HFFc6 (cell line): ENCODE measurements at regions not wholly inside any gene's neighbourhood (a gene's known extent, or its start where the extent isn't known, plus 50 kb on each side); places are given as distances from the start of the nearest gene placed in this dataset.

ENCODE experiments used
- DNase-seq: peaks from one replicate; pipeline ENCODE4 v3.0.0-alpha.2; 2018
- H3K27ac Mint-ChIP-seq: 2 replicates; pipeline ENCODE4 v1.8.0; 2020; ENCODE audit warnings: mild to moderate bottlenecking, mixed read lengths
- H3K27me3 Mint-ChIP-seq: 2 replicates; pipeline ENCODE4 v1.8.0; 2021; ENCODE audit warnings: mild to moderate bottlenecking, moderate library complexity, mixed read lengths; ENCODE audit not compliant: insufficient read depth
- H3K36me3 Mint-ChIP-seq: 2 replicates; pipeline ENCODE4 v1.8.0; 2021; ENCODE audit warnings: low read depth, mixed read lengths
- H3K4me1 Mint-ChIP-seq: 2 replicates; pipeline ENCODE4 v1.8.0; 2020; ENCODE audit warnings: low read depth, mixed read lengths
- H3K4me3 Mint-ChIP-seq: 2 replicates; pipeline ENCODE4 v1.8.0; 2020; ENCODE audit warnings: mild to moderate bottlenecking, moderate library complexity, mixed read lengths
- H3K9me3 Mint-ChIP-seq: 2 replicates; pipeline ENCODE4 v1.8.0; 2020; ENCODE audit warnings: mild to moderate bottlenecking, mixed read lengths
- TF ChIP-seq, protein P1 (sequence below): fragments of 200-600 bp; sonication (generic); IDR thresholded peaks from 2 replicates; pipeline ENCODE4 v1.5.0; 2021; ENCODE audit warnings: antibody characterized with exemption, mild to moderate bottlenecking

DNA sequence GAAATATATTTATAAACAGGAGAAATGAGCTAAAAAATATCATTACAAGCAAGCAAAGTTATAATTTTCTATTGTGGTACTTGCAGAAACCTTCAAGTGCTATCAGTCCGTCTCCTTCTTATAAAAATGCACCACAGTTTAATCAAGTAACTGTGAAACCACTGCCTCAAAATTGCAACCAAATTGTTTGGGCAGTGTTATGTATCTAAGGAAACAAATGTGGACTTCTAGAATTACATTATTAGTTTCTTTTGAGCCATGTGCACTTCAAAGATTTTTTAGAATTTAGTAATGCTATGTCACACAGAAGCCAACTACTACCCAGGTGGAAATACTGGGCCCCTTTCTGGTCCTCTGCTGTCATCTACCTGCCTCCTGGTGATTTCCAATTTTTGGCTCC lies 495.6 kb downstream of the NYAP2 start:
- TF ChIP-seq, protein P1, sequence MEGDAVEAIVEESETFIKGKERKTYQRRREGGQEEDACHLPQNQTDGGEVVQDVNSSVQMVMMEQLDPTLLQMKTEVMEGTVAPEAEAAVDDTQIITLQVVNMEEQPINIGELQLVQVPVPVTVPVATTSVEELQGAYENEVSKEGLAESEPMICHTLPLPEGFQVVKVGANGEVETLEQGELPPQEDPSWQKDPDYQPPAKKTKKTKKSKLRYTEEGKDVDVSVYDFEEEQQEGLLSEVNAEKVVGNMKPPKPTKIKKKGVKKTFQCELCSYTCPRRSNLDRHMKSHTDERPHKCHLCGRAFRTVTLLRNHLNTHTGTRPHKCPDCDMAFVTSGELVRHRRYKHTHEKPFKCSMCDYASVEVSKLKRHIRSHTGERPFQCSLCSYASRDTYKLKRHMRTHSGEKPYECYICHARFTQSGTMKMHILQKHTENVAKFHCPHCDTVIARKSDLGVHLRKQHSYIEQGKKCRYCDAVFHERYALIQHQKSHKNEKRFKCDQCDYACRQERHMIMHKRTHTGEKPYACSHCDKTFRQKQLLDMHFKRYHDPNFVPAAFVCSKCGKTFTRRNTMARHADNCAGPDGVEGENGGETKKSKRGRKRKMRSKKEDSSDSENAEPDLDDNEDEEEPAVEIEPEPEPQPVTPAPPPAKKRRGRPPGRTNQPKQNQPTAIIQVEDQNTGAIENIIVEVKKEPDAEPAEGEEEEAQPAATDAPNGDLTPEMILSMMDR, result no peak
- no peaks in the 10 kb centered on the region; the same call in 1 of the 2 replicates for H3K27me3 Mint-ChIP-seq
- H3K4me1 Mint-ChIP-seq, result peaks cover 37% of the 10 kb centered on the region
- peak overlapping the region; percentile 72 for H3K27ac Mint-ChIP-seq
- H3K36me3 Mint-ChIP-seq, result no peaks in the 10 kb centered on the region
- DNase-seq, result peak; percentile 36
- no peaks in the 10 kb centered on the region for H3K9me3 Mint-ChIP-seq
- peak overlapping the region; percentile 40 for H3K4me3 Mint-ChIP-seq

DNA sequence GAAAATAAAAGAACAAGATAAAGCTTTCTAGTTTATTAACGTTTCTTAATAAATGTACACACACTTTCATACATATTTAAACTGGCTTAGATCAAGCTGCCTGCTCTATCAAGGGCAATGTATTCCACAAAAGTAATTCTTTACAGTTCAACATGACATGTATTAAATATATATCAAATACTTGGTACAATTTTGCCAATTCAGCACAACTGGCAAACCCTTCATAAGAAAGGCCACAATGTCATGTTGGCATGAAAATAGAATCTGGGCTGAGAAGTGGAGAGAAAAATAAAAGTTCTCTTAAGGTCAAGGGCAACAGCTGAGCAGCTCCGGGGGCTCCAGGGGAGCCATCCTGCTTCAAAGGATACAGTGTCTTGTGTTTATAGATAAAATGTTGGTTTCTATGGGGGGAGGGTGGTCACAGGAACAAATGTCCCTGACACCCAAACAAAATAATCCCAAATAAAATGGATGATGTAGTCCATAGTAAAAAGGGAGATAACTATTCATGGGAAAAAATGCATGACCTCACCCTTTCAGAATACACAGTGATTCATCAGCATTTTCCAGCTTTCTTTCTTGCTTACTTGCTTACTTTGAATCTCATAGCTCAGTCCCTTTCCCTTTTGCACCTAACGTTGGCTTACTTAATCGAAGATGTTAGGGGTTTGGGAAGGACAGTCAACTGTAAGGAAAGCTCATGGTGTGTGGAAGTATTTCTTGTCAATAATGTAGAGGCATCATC lies 494.9 kb downstream of the NYAP2 start:
- TF ChIP-seq, protein P1, result no peak
- peak; percentile 68 for DNase-seq
- Mint-ChIP-seq H3K9me3 (no peaks in the 10 kb centered on the region), H3K4me1 (peaks cover 42% of the 10 kb centered on the region), H3K27me3 (no peaks in the 10 kb centered on the region; the same call in 1 of the 2 replicates), H3K36me3 (no peaks in the 10 kb centered on the region), H3K27ac (peak overlapping the region; percentile 72), H3K4me3 (peak overlapping the region; percentile 40)

DNA sequence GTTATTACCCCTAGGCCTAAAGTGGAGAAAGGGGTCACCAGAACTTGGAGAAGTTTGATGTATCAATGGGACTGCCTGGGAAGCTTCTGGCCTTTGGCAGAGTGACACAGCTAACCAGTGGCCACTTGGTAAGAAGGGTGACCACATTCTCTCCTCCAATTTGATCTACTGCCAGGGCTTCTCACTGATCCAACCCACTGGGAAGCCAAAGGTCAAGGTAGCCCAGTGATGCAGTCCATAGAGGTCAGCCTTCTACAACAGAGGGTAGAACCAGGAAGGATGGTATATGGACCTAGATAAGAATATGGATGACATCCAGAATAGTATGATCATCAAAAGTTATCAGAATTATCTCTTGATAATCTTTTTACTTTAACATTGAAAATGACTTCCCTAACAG lies 493.6 kb downstream of the NYAP2 start:
- Mint-ChIP-seq H3K9me3 (no peaks in the 10 kb centered on the region), H3K4me1 (peaks cover 49% of the 10 kb centered on the region), H3K27me3 (no peaks in the 10 kb centered on the region; the same call in 1 of the 2 replicates), H3K36me3 (no peaks in the 10 kb centered on the region), H3K4me3 (no peak overlapping the region), H3K27ac (no peak overlapping the region)
- no peak for DNase-seq
- TF ChIP-seq, protein P1, result no peak

DNA sequence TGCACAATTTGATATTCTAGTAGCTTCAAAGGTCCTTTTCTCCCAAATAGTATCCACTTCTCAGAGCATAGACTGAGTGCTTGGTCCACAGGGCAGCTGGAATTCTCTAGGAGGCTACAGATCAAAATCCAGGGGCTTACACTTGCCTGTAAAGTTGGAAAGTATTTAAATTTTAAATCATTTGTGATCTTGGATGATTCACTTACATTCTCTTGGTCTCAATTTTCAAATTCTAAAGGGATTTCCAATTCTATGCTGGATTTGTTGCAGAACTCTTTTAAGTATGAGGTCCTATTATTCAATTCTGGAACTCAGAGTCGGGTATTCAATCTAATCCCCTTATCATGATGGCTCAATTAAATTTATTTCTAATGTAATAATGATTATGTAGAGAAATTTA lies 492.3 kb downstream of the NYAP2 start:
- H3K9me3 Mint-ChIP-seq, result no peaks in the 10 kb centered on the region
- H3K36me3 Mint-ChIP-seq, result no peaks in the 10 kb centered on the region
- TF ChIP-seq, protein P1, result no peak
- H3K4me3 Mint-ChIP-seq, result no peak overlapping the region
- no peaks in the 10 kb centered on the region for H3K27me3 Mint-ChIP-seq
- H3K4me1 Mint-ChIP-seq, result peaks cover 49% of the 10 kb centered on the region
- DNase-seq, result no peak
- H3K27ac Mint-ChIP-seq, result no peak overlapping the region

DNA sequence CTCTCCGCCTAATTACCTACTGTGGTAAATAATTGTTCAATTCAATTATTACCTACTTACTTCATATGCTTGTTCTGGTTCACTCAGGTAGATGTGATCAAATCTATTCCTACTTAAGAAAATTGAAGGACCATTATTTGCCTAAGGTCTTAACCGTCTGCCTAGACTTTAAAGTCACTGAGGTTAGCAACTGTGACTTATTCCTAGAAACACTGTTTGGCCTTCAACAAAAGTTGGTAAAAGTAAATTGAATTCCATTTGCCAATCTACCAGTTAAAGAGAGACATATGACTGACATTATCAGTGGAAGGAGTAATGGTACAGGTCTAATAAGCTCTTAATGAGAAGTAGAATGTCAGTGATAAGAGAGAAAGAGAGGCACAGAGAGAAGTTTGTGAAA lies 491.5 kb downstream of the NYAP2 start:
- Mint-ChIP-seq H3K4me3 (no peak overlapping the region), H3K9me3 (no peaks in the 10 kb centered on the region), H3K27ac (no peak overlapping the region), H3K4me1 (peaks cover 49% of the 10 kb centered on the region), H3K36me3 (no peaks in the 10 kb centered on the region), H3K27me3 (no peaks in the 10 kb centered on the region)
- TF ChIP-seq, protein P1, result no peak
- no peak for DNase-seq
